ENCODE measurements at regions not wholly inside any gene's neighbourhood (a gene's known extent, or its start where the extent isn't known, plus 50 kb on each side); places are given as distances from the start of the nearest gene placed in this dataset.

- DNase-seq = no peak
These were observed 223.6 kb upstream of the CELF2 start for GRCh38 chr10:10794046-10794445.

- no peak for DNase-seq
These were observed 222.9 kb upstream of the CELF2 start for GRCh38 chr10:10794791-10795191.

- no peak for DNase-seq
These were observed 221.5 kb upstream of the CELF2 start for GRCh38 chr10:10796061-10796773.

GRCh38 chr10:10796774-10797415, 220.8 kb upstream of the CELF2 start:
- DNase-seq = no peak

GRCh38 chr10:10797513-10797912, 220.2 kb upstream of the CELF2 start:
- DNase-seq = no peak

GRCh38 chr10:10798102-10798863, 219.4 kb upstream of the CELF2 start:
- DNase-seq = no peak

GRCh38 chr10:10798864-10799192, 218.8 kb upstream of the CELF2 start:
- DNase-seq = no peak

GRCh38 chr10:10800961-10801360, 216.7 kb upstream of the CELF2 start:
- DNase-seq = no peak

GRCh38 chr10:10803278-10803677, 214.4 kb upstream of the CELF2 start:
- no peak for DNase-seq

- no peak for DNase-seq
These were observed 213.6 kb upstream of the CELF2 start for GRCh38 chr10:10804061-10804460.

- DNase-seq = no peak
These were observed 212.5 kb upstream of the CELF2 start for GRCh38 chr10:10804998-10805740.

GRCh38 chr10:10807106-10807505, 210.6 kb upstream of the CELF2 start:
- no peak for DNase-seq

- DNase-seq = no peak
These were observed 206.1 kb upstream of the CELF2 start for GRCh38 chr10:10811562-10811961.

GRCh38 chr10:10813656-10814055, 204.0 kb upstream of the CELF2 start:
- no peak for DNase-seq

- no peak for DNase-seq
These were observed 203.6 kb upstream of the CELF2 start for GRCh38 chr10:10814069-10814468.

GRCh38 chr10:10816447-10816846, 201.2 kb upstream of the CELF2 start:
- DNase-seq = no peak

- DNase-seq = no peak
These were observed 200.1 kb upstream of the CELF2 start for GRCh38 chr10:10817609-10818008.

- no peak for DNase-seq
These were observed 199.6 kb upstream of the CELF2 start for GRCh38 chr10:10818082-10818481.

GRCh38 chr10:10819206-10819856, 198.3 kb upstream of the CELF2 start:
- DNase-seq = no peak

- DNase-seq = no peak
These were observed 195.7 kb upstream of the CELF2 start for GRCh38 chr10:10821926-10822325.

- no peak for DNase-seq
These were observed 193.0 kb upstream of the CELF2 start for GRCh38 chr10:10824591-10825148.

- DNase-seq = no peak
These were observed 191.5 kb upstream of the CELF2 start for GRCh38 chr10:10826125-10826524.

- no peak for DNase-seq
These were observed 189.0 kb upstream of the CELF2 start for GRCh38 chr10:10828623-10829022.

All from NCI-H774 (cell line).